ENCODE measurements at regions not wholly inside any gene's neighbourhood (a gene's known extent, or its start where the extent isn't known, plus 50 kb on each side); places are given as distances from the start of the nearest gene placed in this dataset.

DNA sequence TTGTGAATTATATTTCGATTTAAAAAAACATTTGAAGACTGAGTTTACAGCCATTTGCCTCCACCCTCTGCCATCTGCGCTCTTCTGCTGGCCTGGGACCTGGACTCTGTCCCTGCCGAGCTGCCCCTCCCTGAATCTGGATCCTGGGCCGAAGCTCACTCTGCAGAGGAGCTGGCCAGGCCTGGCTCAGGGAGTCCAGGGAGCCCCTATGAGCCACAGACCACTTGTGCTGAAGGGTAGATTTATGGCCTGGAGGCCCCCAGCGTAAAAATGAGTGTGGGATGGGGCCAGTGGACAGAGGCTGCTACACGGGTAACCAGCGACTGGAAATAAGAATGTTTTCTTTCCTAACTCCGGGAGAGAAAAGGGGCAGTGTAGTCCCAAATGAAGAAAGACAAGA is 129.8 kb downstream of the FGF18 start:
- TF ChIP-seq, protein P1, sequence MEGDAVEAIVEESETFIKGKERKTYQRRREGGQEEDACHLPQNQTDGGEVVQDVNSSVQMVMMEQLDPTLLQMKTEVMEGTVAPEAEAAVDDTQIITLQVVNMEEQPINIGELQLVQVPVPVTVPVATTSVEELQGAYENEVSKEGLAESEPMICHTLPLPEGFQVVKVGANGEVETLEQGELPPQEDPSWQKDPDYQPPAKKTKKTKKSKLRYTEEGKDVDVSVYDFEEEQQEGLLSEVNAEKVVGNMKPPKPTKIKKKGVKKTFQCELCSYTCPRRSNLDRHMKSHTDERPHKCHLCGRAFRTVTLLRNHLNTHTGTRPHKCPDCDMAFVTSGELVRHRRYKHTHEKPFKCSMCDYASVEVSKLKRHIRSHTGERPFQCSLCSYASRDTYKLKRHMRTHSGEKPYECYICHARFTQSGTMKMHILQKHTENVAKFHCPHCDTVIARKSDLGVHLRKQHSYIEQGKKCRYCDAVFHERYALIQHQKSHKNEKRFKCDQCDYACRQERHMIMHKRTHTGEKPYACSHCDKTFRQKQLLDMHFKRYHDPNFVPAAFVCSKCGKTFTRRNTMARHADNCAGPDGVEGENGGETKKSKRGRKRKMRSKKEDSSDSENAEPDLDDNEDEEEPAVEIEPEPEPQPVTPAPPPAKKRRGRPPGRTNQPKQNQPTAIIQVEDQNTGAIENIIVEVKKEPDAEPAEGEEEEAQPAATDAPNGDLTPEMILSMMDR (IDR thresholded peaks at IDR 0.05 in 4 of 5, conservative IDR thresholded peaks at IDR 0.05 in 1 of 5), result no peak
- no peak for TF ChIP-seq POLR2A (IDR thresholded peaks at IDR 0.05)

All from gastrocnemius medialis (tissue), 4 donors.